ENCODE measurements at regions not wholly inside any gene's neighbourhood (a gene's known extent, or its start where the extent isn't known, plus 50 kb on each side); places are given as distances from the start of the nearest gene placed in this dataset.
A peak's percentile ranks its signal among the peaks of the same experiment; 100 is the strongest.
"Not testable (repeated sequence)": the region's sequence is repeated elsewhere in the genome, so short reads cannot be mapped to it uniquely, and the experiment has no call there.

DNA sequence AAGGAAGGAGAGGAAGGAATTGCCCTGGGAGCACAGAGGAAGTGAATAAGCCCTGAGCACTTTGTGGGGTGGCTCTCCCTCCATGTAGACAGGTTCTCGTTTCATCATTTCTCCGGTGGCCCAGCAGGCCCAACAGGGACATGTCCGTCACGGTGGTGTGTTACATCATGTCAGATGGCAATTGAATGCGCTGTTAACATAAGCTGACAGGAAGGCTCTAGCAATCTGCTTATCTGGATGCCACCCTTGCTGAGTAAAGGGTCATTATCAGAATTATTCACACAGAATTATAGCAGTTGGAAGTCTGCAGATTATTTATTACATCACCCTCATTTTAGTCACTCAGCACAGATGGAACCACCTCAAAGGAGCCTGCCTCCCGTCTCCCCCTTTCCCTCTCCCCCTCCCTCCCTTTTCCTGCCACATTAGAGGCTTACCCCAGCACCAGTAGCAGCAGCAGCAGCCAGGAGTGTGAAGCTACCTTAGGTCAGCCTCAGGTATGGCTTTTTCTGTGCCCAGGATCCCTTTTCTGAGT lies 124.3 kb upstream of the TRIM2 start:
- peak; percentile 94 for DNase-seq

DNA sequence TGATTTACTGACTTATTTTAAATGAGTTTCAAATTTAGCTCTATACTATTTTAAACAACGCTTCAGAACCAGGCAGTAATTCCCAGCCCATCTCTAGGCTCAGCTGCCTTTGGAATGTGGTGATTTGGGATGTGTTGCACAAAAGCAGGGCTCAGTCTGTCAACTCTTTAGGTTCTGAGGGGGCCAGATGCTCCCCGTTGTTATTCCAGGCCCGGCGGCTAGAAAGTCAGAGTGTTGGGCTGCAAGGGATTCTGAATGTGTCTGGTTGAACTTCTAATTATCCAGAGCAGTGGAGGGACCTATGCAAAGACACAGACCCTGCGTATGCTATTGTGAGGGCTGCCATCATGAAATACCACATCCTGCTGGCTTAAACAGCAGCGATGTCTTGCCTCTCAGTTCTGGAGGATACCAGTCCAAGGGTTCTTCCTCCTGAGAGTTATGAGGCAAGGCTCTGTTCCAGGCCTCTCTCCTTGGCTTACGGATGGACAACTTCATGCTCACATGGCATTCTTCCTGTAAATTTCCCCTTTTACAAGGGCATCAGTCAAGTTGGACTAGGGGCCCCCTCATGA lies 123.2 kb upstream of the TRIM2 start:
- no peak for DNase-seq

DNA sequence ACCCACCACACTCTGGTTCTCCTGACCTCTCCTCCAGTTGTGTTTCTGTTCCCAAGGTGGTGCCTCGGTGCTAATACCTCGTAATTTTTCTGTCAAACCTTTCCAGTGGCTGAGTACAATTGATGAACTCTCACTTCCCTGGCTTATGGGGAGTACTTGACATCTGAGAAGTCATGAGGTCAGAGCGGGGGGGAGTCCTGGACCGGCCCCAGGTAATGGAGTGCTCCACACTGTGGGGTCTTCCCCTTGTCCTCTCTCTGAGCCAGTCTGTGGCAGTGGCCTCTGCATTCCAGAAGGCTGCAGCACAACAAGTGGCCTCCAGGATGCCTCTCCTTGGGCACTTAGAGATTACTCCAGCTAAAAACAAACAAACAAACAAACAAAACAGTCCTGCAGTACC lies 122.5 kb upstream of the TRIM2 start:
- no peak for DNase-seq

DNA sequence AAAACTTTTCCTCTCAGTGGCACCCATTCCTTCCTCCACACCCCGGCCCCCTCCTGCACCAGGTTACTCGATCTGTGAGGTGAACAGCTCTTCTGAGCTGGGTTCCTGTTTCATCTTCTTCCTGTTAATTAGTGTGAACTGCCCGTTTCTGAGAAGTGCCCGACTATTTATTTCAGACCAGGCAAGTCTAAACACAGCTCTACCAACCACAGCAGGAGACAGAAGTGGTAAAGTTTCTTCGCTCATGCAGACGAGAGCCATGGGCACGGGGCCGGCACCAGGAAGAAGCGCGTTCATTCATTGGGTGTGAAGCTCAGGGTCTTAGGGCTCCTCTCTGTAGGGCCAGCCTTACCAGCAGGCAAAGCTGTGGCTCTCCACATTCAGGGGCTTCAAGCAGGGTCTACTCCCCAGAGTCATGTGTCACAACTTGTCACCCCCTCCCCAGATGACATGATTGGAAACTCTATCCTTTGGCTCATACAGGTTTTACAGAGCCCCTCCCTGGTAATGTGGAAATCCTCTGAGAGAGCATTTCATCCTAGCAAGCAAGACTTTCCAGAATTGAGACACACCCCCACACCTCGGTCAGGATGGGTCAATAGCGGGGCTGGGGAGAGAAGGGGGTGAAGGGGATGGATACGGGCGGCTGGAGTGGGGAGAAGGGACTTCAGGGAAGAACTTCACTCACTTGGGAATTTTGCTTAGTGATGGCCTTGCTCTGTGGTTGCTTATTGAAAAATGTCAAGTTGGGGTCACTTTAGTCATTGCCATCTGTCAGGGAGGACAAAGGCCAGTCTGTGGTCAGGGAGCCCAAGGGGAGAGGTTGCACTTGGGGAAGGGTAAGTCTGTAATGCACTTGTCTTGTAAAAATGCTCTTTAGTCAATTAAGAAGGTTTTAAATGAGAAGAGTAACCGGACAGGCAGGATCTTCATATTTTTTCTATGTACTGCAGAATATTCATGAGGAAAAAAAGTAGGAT lies 121.6 kb upstream of the TRIM2 start:
- peak; percentile 51 for DNase-seq

DNA sequence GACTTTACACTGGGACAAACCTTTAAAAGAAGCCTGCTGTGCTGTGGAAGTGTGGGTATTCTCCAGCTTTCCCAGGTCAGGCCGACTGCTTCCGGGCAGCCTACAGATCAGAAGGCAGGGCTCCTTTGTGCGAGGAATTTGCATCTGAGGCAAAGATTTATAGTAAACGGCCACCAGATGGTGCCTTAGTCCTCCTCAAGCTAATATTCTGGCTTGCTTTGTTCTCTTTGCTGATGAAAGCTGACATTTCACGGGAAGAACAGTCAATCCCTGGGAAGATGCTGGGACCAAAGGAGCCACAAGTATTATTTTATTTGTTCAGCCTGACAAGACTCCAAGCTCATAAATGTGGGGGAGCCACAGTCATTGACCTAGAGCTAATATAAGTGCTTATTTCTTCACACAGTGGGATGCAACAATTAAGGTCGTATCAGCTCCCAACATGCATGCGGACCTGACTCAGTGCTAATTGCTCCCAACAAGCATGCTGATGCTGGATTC lies 120.7 kb upstream of the TRIM2 start:
- peak; percentile 90 for DNase-seq

DNA sequence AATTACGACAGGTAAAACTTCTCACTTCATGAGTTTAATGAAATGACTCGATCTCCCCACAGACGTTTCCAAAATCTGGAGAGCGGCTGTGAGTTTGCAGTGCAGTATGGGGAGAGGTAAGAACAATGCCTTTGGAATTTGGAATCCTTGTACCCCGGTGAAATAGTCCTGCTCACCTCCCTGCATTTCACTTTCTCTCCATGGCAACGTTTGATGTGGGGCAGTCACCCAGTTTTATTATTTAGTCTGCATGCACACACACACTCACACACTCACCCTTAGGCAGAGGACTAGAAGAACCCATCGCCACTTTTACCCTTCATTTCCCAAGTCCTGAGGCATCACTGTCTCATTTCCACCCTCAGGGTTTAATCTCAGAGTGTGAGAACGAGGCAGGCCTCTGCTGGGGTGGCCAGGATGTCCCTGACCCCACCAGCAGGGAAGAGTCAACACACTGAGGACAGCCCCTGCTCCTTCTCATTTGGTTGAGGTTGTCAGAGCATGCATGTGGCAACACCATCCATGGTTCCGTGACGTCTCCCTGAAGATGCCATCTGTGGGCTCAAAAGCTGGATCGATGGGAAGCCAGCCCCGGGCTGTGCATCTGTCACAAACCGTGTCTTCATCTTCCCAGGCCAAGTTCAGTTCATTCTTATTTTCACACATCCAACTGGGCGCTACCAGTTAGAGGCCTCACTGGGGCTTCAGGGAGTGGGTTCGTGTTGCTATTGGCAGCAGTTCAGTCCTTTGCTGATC lies 119.8 kb upstream of the TRIM2 start:
- DNase-seq = no peak

DNA sequence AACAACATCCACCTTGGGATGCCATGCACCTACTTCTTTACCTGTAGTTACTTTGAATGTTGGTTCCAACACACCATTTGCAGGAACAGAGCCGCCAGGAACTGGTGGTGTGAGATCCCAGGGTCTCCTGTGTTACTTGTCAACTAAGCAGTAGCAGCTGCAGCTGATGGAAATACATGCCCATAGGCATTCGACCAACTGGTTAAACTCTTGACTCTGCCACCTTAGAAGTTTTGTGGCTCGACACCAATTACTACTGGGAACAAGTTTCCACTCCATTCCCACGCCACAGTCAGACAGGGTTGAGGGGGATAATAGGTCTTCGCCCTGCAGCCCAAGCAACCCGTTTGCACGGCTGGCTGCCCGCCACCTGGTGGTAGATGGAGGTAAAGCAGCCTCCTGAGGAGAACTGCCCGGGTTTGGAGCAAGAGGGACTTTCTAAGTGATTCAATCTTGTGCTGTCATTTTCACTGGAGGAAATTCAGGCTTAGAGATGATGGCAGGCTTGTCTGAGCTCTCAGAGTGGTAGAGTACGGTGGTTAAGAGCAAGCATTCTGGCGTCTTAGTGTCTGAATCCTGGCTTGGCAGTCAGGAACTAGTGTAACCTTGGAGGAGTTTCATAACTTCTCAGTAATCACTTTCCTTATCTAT lies 119.1 kb upstream of the TRIM2 start:
- peak; percentile 81 for DNase-seq

DNA sequence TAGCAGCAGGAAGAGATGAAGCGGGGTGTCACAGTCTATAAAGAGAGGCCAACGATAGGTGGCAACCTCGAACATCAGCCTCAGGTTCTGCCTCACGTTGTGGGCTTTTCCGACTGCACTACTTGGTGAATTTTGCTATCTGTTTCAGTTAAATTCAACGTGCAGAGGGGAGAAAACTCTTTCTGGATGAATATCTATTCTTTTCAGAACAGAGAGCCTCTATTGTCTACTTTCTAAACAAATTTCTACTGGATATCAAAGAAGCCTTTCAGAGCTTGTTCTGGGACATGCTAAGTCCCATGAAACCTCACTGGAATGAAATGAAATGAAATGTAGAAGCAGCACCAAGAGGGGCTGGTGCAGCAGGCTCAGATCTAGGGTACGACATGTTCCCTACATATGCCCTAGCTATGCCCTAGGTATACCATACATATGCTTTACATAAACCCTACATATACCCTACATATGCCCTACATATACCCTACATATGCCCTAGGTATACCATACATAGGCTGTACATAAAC lies 116.5 kb upstream of the TRIM2 start:
- DNase-seq = no peak

DNA sequence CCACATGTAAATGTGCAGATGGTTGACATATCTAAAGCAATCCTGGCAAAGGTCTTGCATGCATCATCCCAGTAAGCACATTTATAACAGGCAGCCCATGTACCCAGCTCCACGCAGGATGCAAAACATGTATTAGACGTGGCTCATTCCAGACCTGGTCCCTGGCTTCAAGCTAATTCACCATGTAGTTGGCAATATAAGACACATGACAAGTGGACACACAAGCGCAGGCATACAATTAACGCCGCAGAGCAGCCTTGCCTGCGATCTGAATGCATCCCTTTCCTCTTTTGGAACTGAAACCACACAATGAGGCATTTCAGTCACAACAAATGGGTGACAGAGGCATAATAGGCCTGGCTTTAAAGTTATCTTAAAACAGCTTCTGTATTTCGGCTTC lies 114.5 kb upstream of the TRIM2 start:
- DNase-seq = no peak

DNA sequence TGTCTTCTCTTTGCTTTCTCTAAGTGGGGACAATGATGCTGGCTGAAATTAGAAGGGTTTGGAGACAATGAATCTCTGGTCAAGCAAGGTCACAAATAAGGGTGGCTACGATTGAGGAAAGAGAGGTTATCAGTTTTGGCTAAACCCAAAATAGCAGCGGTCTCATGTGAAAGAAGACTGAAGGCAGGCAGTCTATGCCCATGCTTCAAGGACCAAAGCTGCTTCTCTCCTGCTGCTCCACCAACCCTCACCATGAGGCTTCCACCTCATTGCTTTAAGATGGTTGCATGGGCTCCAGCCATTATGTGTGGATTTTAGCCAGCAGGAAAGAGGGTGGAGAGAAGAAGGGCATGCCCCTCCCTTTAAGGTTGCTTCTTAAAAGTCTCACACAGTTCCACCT lies 114.1 kb upstream of the TRIM2 start:
- DNase-seq = no peak

DNA sequence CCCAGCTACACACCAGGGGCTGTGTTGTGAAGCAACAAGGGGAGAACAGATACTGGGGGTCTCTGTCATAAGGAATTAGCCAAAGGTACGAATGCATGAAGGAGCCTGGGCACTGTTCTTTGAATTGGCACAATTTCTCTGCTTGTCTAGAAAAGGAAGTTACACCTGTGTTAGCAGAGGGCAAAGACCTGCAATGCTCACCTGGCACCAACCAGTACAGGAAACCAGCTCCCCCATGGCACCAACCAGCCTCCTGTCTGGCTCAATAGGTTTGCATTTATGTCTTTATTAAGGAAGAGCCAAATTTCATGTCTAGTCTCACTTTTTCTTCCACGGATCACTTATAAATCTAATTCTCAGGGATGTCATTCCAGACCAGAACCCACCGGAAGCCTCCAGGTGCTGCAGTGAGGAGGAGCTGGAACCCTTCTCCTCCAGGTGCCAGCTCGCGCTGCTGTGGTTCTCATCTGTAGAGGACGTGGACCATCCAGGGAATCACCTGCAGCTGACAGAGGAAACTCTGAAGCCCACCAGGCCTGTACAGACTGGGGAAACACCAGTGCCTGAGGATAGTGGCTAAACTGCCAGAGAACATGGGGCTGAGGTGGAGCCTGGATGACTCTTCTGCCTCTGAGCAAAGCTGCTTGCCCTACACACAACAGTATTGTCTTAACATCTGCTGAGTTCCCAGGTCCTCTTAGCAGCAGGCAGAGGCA lies 113.4 kb upstream of the TRIM2 start:
- DNase-seq = no peak

DNA sequence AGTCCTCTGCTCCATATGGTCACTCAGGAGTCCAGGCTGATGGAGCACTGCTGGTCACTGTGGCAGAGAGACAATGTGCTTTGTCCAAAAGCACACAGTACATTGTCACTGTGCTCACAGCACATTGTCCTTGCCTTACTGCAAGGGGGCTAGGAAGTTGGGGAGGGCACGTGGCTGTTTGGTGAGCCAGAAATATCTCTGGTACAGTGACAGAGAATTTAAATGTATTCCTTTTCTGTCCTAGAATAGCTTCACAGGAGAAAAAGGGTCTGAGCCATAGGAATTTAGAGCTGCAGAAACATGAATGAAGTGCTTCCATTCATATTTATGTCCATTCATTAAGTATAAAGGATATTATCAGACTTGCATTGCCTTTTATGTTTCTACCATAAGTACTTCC lies 110.8 kb upstream of the TRIM2 start:
- DNase-seq = no peak

DNA sequence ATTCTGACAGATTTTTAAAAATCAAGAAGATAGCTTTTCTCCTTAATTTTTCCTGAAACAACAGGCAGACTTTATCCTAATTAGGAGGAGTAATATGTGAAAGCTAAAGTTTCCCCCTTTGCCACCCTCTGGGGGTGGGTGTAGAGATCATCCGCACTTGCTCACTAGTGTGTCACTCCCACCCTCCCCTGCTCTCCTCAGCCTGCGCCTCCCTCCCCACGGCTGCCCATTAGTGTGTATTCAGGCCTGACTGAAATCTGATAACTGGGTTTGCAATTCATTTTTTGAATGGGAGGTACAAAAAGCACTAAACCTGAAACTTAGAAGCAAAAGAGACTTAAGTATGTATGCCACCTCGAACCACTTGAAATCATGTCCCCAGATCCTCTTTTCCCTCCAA lies 110.4 kb upstream of the TRIM2 start:
- no peak for DNase-seq

DNA sequence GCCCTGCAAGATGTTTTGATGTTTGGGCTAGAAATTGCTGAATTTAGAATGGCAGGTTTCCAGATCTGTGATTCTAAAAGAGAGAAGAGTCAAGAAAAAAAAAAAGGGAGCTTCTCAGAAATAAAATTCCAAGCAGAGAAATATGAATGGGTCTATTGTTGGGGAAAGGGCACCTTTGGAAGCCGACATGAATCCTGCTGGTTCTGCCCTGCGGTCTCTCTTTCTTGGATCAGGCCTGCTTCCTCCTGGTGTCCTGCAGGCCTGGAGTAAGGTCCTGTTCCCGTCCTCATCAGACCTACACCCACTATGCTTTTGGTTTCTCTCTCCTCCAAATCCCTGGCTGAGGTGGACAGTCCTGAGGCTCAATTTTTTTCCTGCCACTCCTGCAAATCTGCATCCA lies 109.8 kb upstream of the TRIM2 start:
- no peak for DNase-seq

DNA sequence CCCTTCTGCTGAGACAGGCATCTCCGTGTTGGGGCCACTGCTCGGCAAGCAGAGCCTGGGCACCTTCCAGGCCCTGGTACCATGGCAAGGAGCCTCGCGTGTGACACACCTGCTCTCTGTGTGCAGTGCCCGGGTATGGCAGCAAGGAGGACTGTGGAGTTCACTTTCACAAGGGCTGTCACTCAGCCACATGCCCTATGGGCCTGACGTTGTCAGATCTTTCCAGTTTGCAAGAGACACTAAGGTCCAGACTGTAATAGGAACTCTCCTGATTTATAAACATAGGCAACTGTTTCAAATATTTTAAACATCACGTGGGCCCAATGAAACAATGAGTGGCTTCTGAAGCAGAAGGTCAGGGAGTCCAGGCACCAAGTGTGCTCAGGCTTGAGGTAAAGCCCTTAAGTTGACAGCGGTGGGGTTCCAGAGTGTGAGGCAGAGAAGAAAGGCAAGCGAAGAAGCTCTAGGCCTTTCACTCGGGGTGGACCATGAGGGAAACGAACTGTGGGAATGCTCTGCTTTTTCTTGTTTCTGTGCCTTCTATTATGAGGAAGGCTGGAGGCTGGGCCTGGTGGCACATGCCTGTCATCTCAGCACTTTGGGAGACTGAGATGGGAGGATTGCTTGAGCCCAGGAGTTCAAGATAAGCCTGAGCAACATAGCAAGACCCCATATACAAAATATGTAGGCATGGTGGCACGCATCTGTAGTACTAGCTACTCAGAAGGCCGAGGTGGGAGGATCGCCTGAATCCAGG lies 108.6 kb upstream of the TRIM2 start:
- DNase-seq = no peak

DNA sequence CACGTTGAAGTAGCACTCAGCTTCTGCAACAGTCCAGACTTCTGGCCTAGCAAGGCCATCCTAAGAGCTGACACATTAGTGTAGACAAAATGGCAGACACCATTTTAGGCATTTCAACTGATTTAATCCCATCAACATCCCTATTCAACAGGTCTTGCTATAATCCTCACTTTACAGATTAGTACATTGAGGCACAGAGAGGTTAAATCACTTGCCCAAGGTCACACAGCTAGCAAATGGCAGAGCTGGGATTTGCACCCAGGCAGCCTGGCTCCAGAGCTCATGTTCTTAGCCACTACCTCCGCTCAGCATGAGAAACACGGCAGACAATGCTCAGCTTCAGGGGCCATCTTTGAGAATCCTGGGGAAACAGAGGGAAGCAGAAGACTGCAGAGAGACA lies 107.9 kb upstream of the TRIM2 start:
- no peak for DNase-seq

DNA sequence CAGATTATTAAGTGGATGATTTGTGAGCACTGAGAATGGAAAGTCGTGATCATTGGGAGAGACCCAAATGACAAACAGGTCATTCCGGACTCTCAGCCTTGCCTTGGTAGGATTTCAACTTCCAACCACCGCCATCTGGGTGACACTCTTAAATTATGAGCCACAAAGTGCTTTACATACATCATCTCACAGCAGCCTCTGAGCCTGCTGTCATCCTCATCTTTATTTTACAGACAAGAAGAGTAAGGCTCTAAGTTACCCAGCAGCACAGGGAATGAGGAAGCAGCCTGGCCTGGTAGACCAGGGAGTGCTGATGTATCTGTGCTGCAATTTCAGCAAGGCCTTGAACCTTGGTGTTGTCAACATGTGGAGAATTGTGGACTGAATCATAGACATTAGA lies 105.8 kb upstream of the TRIM2 start:
- no peak for DNase-seq

DNA sequence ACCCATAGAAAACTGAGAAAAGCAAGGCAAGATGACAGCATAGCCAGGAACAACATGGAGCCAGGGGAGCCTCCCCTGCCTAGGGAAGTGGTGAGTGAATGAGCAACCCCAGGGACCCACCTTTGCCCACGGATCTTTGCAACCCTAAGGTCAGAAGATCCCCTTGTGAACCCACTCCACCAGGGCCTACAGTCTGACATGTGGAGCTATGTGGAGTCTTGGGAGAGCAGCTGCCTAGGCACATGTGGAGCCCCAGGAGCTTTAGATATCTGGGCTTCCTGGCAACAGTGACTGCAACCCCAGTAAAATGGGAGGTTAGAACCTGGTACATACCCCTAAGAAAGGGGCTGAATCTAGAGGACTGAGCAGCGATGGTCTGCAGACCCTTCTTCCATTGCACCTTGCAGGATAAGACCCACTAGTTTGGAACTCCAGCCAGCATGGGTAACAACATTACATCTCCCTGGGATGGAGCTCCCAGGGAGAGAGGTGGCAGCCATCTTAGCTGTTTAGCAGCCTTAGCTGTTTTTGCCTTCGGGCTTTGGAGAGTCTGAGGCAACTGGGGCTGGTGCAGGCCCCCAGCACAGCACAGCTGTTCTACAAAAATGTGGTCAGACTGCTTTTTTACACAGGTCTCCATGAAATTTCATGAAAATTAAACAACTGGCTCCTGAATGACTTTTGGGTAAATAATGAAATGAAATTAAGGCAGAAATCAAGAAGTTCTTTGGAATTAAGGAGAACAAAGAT lies 104.7 kb upstream of the TRIM2 start:
- no peak for DNase-seq

DNA sequence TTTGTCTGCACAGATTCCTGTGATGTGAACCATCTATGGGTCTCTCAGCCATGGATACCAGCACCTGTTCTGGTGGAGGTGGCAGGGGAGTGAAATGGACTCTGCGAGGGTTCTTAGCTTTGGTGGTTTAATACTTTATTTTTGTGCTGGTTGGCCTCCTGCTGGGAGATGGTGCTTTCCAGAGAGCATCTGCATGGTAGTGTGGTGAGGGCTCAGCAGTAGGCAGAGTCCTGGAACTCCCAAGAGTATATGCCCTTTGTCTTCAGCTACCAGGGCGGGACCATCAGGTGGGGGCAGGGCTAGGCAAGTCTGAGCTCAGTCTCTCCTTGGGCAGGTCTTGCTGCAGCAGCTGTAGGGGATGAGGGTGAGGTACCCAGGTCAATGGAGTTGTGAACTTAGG lies 97.5 kb upstream of the TRIM2 start:
- DNase-seq = not testable (repeated sequence)

DNA sequence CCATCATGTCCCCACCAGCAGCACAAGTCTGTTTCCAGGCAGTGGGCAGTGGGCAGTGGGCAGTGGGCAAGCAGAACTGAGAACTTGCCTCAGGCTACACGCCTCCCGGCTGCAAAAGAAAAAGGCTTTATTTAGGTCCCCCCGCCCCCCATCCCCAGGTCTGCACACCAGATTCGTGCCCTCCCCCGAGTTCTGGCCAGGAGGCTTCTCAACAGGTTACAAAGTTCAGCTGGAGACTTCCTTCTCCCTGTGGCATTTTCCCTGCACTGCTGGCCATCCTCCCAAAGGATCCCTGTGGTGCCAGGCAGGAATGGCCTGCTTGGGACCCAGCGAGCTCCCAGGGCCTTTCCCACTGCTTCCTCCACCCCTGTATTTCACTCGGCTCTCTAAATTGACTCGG lies 97.0 kb upstream of the TRIM2 start:
- no peak for DNase-seq
